K562 (cell line): ENCODE measurements at regions not wholly inside any gene's neighbourhood (a gene's known extent, or its start where the extent isn't known, plus 50 kb on each side); places are given as distances from the start of the nearest gene placed in this dataset.

Source experiments
- ARID1B ChIP-seq: fragments of 450-650 bp; IDR thresholded peaks from 2 replicates; pipeline ENCODE4 v1.6.1; 2016; ENCODE audit warnings: antibody characterized with exemption, mild to moderate bottlenecking, inconsistent platforms
- CBX3 ChIP-seq, 2 experiments: IDR thresholded peaks; 1 replicate in 1 of 2; 2 replicates in 1 of 2; pipeline ENCODE4 v1.6.1; 2012; ENCODE audit warnings: inconsistent platforms in 2 of 2, low read length in 2 of 2, borderline replicate concordance in 1 of 2, control low read depth in 1 of 2
- DNMT1 ChIP-seq: fragments of 450-650 bp; IDR thresholded peaks from 2 replicates; pipeline ENCODE4 v1.6.1; 2016; ENCODE audit warnings: antibody characterized with exemption, mild to moderate bottlenecking
- ILF3 ChIP-seq: fragments of 450-650 bp; IDR thresholded peaks from 2 replicates; pipeline ENCODE4 v1.6.1; 2018; ENCODE audit warnings: antibody characterized with exemption, mild to moderate bottlenecking, moderate library complexity, borderline replicate concordance
- KLF1 ChIP-seq: fragments of 450-650 bp; IDR thresholded peaks from 2 replicates; pipeline ENCODE4 v1.6.1; 2016; ENCODE audit warnings: missing genetic modification characterization, missing compliant biosample characterization
- MCM5 ChIP-seq: fragments of 450-650 bp; IDR thresholded peaks from 2 replicates; pipeline ENCODE4 v1.6.1; 2016; ENCODE audit warnings: low read depth
- MTA1 ChIP-seq: fragments of 450-650 bp; IDR thresholded peaks from 2 replicates; pipeline ENCODE4 v1.6.1; 2017; ENCODE audit warnings: borderline replicate concordance
- NFYB ChIP-seq: IDR thresholded peaks from 2 replicates; pipeline ENCODE4 v1.6.1; 2011; ENCODE audit warnings: mild to moderate bottlenecking, moderate library complexity; ENCODE audit not compliant: insufficient read length; ENCODE audit errors: extremely low read depth
- PCBP1 ChIP-seq: fragments of 200-400 bp; formaldehyde crosslinking; IDR thresholded peaks from 2 replicates; pipeline ENCODE4 v1.6.1; 2018; ENCODE audit warnings: mild to moderate bottlenecking, low read depth, low read length; ENCODE audit not compliant: poor library complexity, severe bottlenecking
- PURB ChIP-seq: sonication (generic); formaldehyde crosslinking; IDR thresholded peaks from 2 replicates; pipeline ENCODE4 v1.9.0; 2021; ENCODE audit warnings: low read depth, mild to moderate bottlenecking, missing genetic modification reagents
- SMAD2 ChIP-seq: fragments of 150-350 bp; IDR thresholded peaks from 2 replicates; pipeline ENCODE4 v1.6.1; 2014; ENCODE audit warnings: low read depth, mild to moderate bottlenecking, low read length
- ZZZ3 ChIP-seq: fragments of 450-650 bp; IDR thresholded peaks from 2 replicates; pipeline ENCODE4 v1.6.1; 2016; ENCODE audit warnings: antibody characterized with exemption, mild to moderate bottlenecking, moderate library complexity
- TF ChIP-seq, protein P1 (sequence below), 2 experiments: fragments of 200-800 bp in 1 of 2; sonication (Bioruptor generic) in 1 of 2; sonication (generic) in 1 of 2; formaldehyde crosslinking in 1 of 2; IDR thresholded peaks in 1 of 2; conservative IDR thresholded peaks in 1 of 2; 2 replicates each; pipeline versions ENCODE4 v1.5.0 to v1.6.1; 2016 to 2020; ENCODE audit warnings: missing compliant biosample characterization in 1 of 2, missing genetic modification characterization in 1 of 2, missing genetic modification reagents in 1 of 2
- TF ChIP-seq, protein P2 (sequence below): sonication (generic); formaldehyde crosslinking; IDR thresholded peaks from 2 replicates; pipeline ENCODE4 v1.8.0; 2022; ENCODE audit warnings: mild to moderate bottlenecking, missing genetic modification reagents
- TF ChIP-seq, protein P3 (sequence below): fragments of 450-650 bp; formaldehyde crosslinking; IDR thresholded peaks from 2 replicates; pipeline ENCODE4 v1.4.0; 2020; ENCODE audit warnings: mild to moderate bottlenecking, mixed read lengths
- TF ChIP-seq, protein P4 (sequence below): fragments of 450-650 bp; IDR thresholded peaks from 2 replicates; pipeline ENCODE4 v1.6.1; 2018; ENCODE audit warnings: mild to moderate bottlenecking, low read depth; ENCODE audit not compliant: partially characterized antibody
- TF ChIP-seq, protein P5 (sequence below), 2 experiments: fragments of 450-650 bp; conservative IDR thresholded peaks; 2 replicates each; pipeline ENCODE4 v1.6.1; 2017; ENCODE audit warnings: mild to moderate bottlenecking in 2 of 2, moderate library complexity in 2 of 2
- TF ChIP-seq, protein P6 (sequence below): fragments of 250-450 bp; sonication (Bioruptor Pico); IDR thresholded peaks from 2 replicates; pipeline ENCODE4 v1.5.0; 2022; ENCODE audit warnings: mild to moderate bottlenecking

DNA sequence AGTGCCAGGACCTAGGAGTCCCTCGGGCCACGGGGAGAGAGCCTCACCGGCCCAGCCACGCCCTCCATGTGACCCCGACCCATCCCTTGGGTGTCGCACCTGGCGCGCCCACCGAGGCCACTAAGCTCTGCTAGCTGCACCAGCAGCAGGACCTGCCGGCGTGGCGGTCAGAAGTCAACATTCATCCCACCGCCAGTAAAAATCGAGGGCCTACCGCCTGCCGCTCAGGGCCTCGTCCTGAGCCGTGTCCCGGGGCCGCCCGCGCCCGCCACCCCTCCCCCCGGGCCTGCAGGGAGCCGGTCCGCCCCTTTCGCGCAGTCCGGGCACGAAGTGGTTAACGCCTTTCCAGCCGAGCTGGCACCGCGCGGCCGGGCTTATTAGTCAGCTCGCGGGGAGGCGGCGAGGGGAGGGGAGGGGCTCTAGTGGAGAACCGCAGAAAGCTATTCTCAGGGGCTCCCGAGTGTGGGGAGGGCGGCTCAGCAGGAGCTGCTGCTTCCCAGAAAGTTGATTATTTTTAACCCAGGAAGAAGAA lies 124.4 kb downstream of the C9orf50 start (continued):
- TF ChIP-seq, protein P1, sequence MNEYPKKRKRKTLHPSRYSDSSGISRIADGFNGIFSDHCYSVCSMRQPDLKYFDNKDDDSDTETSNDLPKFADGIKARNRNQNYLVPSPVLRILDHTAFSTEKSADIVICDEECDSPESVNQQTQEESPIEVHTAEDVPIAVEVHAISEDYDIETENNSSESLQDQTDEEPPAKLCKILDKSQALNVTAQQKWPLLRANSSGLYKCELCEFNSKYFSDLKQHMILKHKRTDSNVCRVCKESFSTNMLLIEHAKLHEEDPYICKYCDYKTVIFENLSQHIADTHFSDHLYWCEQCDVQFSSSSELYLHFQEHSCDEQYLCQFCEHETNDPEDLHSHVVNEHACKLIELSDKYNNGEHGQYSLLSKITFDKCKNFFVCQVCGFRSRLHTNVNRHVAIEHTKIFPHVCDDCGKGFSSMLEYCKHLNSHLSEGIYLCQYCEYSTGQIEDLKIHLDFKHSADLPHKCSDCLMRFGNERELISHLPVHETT (CRISPR knock-in tag; conservative IDR thresholded peaks at IDR 0.05 in 1 of 2, IDR thresholded peaks at IDR 0.05 in 1 of 2): no peak; a peak in 1 of 4 replicates
- TF ChIP-seq PCBP1: no peak
- TF ChIP-seq, protein P2, sequence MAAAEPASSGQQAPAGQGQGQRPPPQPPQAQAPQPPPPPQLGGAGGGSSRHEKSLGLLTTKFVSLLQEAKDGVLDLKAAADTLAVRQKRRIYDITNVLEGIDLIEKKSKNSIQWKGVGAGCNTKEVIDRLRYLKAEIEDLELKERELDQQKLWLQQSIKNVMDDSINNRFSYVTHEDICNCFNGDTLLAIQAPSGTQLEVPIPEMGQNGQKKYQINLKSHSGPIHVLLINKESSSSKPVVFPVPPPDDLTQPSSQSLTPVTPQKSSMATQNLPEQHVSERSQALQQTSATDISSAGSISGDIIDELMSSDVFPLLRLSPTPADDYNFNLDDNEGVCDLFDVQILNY (CRISPR knock-in tag): no peak
- TF ChIP-seq, protein P3, sequence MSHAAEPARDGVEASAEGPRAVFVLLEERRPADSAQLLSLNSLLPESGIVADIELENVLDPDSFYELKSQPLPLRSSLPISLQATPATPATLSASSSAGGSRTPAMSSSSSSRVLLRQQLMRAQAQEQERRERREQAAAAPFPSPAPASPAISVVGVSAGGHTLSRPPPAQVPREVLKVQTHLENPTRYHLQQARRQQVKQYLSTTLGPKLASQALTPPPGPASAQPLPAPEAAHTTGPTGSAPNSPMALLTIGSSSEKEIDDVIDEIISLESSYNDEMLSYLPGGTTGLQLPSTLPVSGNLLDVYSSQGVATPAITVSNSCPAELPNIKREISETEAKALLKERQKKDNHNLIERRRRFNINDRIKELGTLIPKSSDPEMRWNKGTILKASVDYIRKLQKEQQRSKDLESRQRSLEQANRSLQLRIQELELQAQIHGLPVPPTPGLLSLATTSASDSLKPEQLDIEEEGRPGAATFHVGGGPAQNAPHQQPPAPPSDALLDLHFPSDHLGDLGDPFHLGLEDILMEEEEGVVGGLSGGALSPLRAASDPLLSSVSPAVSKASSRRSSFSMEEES (CRISPR knock-in tag): no peak
- no peak for TF ChIP-seq CBX3 (IDR thresholded peaks at IDR 0.05; ENCODE audit: borderline replicate concordance in 1 of 2, low read length in 2 of 2)
- TF ChIP-seq PURB: no peak
- TF ChIP-seq MTA1: no peak; the same call in 1 of the 2 replicates
- TF ChIP-seq NFYB: no peak
- TF ChIP-seq SMAD2: no peak
- no peak for TF ChIP-seq DNMT1
- TF ChIP-seq, protein P4, sequence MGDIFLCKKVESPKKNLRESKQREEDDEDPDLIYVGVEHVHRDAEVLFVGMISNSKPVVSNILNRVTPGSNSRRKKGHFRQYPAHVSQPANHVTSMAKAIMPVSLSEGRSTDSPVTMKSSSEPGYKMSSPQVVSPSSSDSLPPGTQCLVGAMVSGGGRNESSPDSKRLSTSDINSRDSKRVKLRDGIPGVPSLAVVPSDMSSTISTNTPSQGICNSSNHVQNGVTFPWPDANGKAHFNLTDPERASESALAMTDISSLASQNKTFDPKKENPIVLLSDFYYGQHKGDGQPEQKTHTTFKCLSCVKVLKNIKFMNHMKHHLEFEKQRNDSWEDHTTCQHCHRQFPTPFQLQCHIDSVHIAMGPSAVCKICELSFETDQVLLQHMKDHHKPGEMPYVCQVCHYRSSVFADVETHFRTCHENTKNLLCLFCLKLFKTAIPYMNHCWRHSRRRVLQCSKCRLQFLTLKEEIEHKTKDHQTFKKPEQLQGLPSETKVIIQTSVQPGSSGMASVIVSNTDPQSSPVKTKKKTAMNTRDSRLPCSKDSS: no peak
- TF ChIP-seq, protein P5, sequence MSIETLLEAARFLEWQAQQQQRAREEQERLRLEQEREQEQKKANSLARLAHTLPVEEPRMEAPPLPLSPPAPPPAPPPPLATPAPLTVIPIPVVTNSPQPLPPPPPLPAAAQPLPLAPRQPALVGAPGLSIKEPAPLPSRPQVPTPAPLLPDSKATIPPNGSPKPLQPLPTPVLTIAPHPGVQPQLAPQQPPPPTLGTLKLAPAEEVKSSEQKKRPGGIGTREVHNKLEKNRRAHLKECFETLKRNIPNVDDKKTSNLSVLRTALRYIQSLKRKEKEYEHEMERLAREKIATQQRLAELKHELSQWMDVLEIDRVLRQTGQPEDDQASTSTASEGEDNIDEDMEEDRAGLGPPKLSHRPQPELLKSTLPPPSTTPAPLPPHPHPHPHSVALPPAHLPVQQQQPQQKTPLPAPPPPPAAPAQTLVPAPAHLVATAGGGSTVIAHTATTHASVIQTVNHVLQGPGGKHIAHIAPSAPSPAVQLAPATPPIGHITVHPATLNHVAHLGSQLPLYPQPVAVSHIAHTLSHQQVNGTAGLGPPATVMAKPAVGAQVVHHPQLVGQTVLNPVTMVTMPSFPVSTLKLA (conservative IDR thresholded peaks at IDR 0.05): no peak
- no peak for TF ChIP-seq ARID1B
- no peak for TF ChIP-seq MCM5
- TF ChIP-seq, protein P6, sequence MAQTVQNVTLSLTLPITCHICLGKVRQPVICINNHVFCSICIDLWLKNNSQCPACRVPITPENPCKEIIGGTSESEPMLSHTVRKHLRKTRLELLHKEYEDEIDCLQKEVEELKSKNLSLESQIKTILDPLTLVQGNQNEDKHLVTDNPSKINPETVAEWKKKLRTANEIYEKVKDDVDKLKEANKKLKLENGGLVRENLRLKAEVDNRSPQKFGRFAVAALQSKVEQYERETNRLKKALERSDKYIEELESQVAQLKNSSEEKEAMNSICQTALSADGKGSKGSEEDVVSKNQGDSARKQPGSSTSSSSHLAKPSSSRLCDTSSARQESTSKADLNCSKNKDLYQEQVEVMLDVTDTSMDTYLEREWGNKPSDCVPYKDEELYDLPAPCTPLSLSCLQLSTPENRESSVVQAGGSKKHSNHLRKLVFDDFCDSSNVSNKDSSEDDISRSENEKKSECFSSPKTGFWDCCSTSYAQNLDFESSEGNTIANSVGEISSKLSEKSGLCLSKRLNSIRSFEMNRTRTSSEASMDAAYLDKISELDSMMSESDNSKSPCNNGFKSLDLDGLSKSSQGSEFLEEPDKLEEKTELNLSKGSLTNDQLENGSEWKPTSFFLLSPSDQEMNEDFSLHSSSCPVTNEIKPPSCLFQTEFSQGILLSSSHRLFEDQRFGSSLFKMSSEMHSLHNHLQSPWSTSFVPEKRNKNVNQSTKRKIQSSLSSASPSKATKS: no peak
- no peak for TF ChIP-seq ZZZ3
- no peak for TF ChIP-seq ILF3
- 0 out of 2 replicates have a peak, but pooled peaks have one; percentile 25 for TF ChIP-seq KLF1 (tag)
